GM18907 (cell line): ENCODE measurements at regions not wholly inside any gene's neighbourhood (a gene's known extent, or its start where the extent isn't known, plus 50 kb on each side); places are given as distances from the start of the nearest gene placed in this dataset.
"Not testable (repeated sequence)": the region's sequence is repeated elsewhere in the genome, so short reads cannot be mapped to it uniquely, and the experiment has no call there.

Experiments used
- ATAC-seq: cut with Tn5 transposase; IDR thresholded peaks from one replicate; pipeline ENCODE4 v1.9.1; 2021; ENCODE audit warnings: mild to moderate bottlenecking, moderate library complexity; ENCODE audit not compliant: unreplicated experiment

GRCh38 chr18:27301615-27302378 is 116.7 kb upstream of the CHST9 start:
- no peak for ATAC-seq

DNA sequence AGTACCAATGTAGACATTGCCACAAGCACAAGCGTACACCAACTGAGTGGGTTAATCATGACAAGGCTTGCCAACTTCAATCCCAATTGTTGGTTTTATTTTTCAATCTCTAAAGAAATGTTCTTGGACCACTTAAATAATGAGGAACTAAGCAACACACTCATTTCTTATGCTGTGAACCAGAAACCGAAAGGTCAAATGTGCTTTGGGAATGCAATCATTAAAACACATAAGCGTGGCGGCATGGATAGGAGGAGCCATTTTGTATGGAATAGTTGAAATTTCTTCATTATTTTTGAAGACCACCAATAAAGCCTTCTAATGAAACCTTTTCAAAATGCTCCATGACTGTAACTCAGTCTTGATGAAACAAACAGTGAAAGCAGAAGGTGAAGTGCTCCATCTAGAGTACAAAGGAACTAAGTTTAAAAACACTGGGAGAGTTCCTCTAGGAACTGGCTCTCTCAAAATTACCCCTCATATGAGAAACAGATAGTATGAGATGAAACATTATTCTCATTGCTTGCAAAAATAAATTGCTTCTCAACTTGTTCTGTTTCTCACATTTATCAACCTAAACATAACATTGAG is 113.2 kb upstream of the CHST9 start:
- ATAC-seq = no peak

- ATAC-seq = not testable (repeated sequence)
Observed at GRCh38 chr18:27285973-27286562, 101.0 kb upstream of the CHST9 start.

GRCh38 chr18:27278131-27278530 is 93.0 kb upstream of the CHST9 start:
- no peak for ATAC-seq

- no peak for ATAC-seq
Observed at GRCh38 chr18:27277554-27277953, 92.4 kb upstream of the CHST9 start.

DNA sequence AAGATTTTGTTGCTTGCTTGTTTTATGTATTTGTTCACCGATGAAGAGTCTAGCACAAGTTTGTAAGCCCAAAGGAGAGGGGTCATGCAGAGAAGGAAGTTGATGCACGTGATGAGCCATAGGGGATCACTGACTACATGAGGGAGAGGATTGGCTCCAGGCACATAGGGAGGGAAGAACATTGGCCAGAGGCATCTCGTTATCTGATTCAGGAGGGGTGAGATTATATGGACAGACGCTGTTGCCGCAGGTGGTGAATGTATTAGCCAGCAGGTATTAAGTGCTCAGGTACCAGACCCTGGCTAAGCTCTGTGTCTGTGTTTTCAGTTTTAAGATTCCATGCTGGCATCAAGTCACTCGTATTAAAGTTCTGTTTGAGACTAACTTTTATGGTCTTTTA is 91.8 kb upstream of the CHST9 start:
- no peak for ATAC-seq

DNA sequence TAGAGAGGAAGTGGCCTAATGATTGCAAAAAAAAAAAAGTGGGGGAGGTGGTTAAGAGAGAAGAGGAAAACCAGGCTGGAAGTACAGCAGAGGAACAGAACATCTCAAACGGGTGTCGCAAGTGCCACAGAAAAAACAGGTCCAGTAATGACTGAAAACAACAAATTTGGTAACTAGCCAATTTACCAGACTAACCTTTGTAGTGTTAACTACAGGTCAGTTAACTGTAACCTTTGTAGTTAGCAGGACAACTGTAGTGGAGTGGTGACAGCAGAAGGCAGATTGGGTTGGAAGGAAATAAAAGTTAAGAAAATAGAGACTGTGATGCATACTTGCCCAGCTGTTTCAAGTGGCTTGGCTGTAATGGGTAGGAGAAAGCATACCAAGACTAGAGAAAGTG is 91.4 kb upstream of the CHST9 start:
- no peak for ATAC-seq

GRCh38 chr18:27274901-27275300 is 89.8 kb upstream of the CHST9 start:
- no peak for ATAC-seq

GRCh38 chr18:27270508-27270907 is 85.4 kb upstream of the CHST9 start:
- no peak for ATAC-seq

DNA sequence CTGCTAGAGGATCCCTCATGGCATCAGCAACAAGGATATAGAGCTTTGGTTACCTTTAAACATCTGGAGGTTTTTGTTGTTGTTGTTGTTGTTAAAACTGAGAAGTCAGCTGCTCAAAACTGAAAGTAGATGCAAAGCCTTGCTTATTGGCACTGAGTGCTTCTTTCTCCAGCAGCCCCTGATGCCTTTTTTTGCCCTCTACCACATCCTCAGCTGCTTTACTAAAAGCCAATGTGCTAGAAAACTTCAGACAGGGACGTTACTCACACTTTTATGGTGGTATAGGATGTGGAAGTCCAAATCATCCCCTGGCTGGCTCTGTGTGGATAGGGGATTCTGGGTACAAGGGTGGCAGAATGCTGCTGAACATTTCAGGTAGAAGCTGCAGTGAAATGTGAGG is 78.3 kb upstream of the CHST9 start:
- no peak for ATAC-seq

DNA sequence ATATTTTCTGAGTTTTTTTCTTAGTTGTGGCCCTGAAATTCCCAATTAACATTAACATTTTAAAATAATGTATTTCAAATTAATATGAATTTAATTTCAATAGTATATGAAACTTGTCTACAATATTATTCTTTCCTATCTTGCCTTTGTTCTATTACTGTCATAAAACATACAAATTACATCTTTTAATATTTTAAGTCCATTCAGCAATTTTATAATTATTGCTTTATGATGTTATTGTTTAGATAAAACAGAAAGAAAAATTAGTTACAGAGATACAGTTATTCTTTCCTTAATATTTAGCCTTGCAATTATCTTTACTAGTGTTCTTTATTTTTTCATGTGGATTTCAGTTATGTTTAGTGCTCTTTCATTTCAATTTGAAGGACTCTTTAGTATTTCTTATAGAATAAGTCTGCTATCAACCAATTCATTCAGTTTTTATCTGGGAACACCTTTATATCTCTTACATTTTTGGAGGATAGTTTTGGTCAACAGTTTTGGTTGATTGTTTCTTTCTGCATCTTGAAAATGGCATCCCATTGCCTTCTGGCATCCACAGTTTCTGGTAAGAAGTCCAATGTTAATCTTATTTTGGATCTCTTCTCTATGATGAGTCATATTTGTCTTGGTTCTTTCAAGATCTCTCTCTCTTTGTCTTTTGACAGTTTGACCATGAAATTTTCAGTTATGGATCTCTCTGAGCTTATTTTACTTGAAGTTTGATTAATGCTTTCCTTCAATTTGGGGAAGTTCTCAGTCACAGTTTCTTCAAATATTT is 76.9 kb upstream of the CHST9 start:
- ATAC-seq = no peak

DNA sequence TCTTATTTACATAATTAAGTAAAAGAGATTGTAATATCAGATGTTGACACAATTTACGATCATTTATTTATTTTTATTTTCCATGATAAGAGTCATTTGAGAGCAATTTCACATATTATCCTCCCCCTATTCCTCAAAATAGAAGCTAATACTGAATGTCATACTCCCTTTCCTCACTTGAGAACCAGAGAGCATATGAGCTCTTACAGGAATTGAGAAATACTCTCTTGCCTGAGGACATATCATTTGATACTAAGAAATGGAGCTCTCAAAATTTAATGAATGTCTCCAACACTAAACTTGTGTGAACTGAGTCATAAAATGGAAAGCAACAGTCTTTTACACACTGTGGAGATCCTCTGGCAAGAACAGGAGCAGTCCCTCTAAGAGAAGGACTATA is 68.5 kb upstream of the CHST9 start:
- no peak for ATAC-seq

DNA sequence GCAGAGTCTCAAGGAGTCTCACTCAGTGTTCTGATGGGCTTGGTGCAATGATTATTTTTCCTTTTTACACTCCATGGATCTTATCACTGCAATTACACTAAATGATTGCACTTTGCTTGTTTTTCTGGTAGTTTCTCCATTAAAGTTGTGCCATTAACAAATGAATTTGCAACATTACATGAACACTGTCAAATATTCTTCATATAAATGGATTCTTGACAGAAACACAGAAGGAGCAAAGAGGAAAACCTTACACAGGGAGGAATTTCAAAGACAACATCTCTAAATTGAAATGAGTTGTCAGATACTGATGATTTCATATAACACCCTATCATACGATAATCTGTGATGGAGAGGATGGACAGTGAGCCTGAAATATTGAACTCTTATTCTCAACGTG is 65.4 kb upstream of the CHST9 start:
- no peak for ATAC-seq

DNA sequence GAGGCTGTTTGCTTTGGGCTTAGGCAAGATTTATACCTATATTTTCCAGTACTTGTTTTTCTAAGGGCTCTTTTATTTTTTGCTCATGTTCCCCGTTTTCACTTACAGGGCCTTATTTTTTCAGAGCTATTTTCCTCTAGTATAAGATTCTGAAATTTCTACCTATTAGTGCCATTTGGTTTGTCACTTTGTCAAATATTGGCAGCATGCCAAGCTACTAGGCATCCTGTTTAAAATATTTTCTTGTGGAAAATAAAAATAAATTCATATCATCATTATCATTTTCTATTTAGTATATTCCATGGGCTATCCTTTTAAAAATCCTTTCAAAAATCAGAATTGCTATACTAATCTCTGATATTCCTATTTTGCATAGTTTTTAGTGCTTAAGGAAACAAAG is 64.8 kb upstream of the CHST9 start:
- ATAC-seq = no peak

GRCh38 chr18:27244259-27244658 is 59.2 kb upstream of the CHST9 start:
- no peak for ATAC-seq

DNA sequence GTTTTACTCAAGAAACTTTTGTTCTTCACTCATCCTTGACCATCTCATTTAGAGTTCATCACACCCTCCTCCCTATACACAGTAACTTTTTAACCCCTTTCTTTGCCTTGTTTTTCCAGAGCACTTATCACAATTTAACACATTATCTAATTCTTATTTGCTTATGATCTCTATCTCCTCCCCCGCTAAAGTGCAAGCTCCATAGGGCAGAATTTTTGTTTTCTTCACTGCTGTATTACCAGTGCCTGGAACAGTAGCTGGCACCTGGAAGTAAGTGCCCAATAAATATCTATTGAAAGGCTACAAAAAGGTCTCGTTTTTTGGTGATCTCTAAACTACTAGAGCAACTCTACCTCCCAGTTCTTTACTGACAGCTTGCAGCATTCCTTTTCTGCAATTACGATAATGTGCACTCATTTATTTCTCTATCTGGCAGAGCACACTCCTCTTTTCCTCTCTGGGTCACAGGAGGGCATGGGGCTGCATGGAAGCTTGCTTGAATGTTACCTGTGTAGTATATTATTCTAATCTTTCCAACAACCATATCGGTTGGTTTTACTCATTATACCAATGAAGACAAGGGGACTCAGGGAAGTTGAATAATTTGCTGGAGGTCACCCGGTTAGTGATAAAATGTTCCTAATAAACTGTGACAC is 57.4 kb upstream of the CHST9 start:
- no peak for ATAC-seq

- no peak for ATAC-seq
Observed at GRCh38 chr18:27240383-27240782, 55.3 kb upstream of the CHST9 start.

DNA sequence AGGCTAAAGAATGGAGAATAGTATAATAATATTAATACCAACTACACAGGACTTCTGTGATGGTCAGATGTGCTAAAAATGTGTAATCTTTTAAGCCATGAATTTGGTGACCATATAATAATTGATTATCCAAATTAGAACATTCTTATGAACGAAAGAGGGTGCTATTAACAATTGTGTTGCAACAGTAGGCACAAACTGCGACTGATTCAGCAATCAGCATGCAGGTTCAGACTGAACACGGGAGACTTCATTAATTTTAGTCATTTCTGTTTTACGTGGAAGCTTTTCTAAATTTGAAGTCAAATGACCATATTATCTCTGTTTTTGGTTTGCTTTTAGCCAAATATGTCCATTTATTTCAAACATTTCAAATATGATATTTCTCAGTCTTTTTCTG is 54.6 kb upstream of the CHST9 start:
- ATAC-seq = no peak

DNA sequence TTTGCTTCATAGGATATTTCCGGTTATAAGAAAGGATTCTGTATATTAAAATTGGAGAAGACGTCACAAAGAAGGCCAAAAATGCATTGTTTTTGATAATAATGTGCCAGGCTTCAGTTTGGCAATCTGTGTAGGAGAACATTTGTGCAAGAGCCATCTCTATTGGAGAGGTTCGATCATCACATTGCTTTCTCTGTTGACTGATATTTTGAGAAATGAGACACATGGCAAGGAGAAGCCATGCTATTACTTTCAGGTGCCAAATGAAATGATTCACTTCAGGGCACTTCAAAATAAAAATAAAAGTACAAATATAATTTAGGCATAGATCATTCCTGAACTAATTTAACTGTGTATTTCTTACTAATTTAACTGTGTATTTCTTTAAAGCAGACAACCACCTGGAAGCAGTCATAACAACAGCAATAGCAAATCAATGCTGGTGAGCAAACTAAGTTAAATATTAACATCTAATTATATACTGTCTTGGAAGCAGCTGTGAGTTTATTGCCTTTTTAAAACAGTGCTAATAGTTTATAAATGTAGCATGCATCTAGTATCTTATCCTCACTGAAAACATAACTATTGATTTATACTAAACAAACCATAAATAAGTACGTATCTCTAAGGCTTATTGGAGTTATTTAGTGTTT is 50.2 kb upstream of the CHST9 start:
- no peak for ATAC-seq
